NCI-H748 treated with DMSO at 0.1 percent for 48 hours (cell line): ENCODE measurements at regions not wholly inside any gene's neighbourhood (a gene's known extent, or its start where the extent isn't known, plus 50 kb on each side); places are given as distances from the start of the nearest gene placed in this dataset.

Source experiments
- DNase-seq: peaks from one replicate; lab custom pipeline; 2025; lab: John Stamatoyannopoulos, UW

DNA sequence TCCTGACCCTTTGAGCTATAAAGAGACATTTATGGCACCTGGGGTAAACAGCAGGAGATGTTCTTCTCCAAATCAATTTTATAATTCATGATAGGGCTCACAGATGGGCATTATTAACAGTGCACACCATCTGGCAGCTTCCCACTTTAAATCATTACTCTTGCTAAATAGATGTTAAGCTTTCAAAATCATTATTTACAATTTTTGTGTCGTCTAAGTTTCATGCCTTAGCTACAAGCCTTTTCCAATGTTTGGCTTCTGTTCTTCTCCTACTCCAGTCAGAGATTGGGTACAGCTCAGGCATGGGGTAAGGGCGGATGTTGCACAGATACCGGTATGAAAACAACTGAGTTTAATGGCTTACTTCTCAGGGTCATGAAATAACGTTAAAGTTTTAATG lies 120.9 kb upstream of the PFN2 start:
- no peak for DNase-seq

DNA sequence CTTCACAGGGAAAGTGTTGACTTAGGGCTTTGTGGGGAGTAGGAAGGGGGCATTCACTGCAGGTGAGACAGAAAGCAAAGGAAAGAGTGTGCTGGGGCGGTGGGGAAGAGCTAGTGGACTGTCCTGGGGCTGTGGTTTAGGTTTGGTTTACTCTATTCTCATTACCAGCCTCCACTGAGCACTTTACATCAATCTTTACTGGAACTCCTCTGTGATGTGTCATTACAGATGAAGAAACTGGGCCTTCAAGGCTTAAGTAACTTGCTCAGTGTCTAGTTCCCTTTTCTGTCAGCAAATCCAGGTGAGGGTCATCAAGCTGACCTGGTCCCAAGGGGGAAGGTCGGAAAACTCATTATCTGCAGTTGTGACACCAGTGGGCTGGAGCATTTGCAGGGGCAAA lies 120.2 kb upstream of the PFN2 start:
- no peak for DNase-seq

DNA sequence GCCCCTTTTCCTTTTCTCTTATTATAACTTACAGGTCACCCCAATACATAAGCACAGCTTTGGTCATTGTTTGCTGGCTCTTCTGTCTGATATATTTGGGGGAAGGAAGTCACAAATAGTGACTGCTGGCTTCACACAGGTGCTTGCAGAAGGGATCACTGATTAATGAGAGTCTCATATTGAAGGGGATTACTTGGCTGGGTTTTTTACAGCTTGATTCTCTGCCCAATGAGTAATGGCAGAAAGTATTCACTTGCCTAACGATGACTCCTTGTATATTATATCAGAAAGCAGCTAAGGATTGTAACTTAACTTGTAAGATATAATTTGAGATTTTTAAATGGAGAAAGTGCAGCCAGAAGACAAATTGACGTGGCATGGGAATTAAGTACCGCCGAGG lies 119.3 kb upstream of the PFN2 start:
- DNase-seq = no peak

DNA sequence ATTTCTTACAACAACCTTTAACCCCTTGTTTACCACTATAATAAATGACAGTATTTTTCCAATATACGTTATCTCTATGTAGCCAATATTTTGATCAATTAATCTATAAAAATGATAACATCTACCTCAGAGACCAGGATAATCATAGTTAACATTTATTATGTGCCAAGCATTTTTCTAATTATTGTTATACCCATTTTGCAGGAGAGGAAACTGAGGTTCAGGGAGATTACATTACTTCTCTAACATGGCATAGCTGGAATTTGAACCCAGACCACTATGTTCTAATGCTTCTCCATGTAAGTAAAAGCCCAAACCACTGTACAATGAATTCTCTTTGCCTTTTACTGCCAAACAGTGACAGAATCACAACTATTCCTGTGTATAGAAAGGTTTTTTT lies 113.4 kb upstream of the PFN2 start:
- no peak for DNase-seq

DNA sequence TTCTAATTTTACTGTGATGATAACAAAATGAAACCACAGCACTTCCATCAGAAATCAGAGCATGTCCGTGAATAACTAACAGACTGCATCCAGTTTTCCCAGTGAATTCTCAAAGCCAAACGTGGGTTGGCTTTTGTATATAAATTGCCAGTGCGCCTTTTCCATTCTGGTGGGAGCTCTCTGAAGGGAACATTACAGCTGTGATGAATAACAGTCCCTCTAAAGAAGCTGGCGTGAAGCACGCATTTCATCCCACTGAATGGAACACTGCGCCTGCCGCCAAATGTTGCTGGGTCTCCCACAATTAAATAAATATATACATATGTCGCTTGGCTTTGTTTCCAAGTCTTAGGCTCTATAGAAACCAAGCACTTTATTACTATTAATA lies 113.0 kb upstream of the PFN2 start:
- DNase-seq = no peak

DNA sequence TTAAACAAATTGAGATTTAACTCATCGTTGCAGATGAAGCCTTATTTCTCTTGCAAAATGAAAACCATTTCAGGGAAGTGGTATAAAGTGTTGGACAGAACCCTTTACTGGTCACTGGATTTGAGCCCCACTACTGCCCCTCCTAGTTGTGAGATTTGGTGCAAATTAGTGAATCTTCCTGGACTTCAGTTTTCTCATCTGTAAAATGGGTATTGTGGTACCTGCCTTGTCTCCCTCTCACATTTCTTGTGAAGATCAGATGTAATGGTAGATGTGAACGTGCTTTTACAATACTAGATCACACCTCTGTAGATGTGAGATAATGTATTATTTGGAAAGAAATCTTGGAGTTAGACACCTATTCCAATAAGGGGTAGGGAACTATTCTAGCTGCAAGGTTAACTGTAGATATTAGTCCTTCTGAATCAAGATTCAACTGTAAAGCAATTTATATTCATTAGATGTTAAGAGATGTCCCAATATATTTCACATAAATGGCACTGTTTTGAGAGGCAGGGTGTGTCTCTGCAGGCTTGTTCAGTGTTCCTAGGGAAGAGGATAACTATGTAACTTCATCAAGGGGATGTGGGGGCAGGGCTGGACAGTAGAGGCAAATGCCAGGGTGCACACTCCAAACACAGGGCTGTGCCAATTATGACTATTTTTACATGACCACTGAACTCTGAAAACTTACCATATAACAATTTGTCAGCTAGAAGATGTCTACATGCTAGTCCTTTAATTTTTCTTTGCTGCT lies 112.4 kb upstream of the PFN2 start:
- DNase-seq = no peak

DNA sequence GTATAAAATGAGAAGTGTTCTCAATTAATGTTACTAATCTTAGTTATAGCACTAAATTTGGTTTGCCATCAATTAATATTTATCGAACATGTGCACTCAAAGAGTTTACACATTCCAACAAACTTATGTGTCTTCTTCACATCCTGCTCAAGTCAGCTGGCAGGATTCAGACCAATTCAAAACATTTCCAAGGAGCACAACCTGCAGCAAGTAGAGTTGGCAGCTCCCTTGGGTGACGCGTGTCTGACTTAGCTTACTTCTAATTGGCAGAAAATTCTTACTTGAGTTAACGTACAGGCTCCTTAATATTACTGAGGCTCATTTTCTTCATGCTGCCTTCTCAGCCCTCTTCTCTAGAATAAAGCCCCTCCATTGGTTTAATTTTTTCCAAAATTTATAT lies 110.4 kb upstream of the PFN2 start:
- no peak for DNase-seq

DNA sequence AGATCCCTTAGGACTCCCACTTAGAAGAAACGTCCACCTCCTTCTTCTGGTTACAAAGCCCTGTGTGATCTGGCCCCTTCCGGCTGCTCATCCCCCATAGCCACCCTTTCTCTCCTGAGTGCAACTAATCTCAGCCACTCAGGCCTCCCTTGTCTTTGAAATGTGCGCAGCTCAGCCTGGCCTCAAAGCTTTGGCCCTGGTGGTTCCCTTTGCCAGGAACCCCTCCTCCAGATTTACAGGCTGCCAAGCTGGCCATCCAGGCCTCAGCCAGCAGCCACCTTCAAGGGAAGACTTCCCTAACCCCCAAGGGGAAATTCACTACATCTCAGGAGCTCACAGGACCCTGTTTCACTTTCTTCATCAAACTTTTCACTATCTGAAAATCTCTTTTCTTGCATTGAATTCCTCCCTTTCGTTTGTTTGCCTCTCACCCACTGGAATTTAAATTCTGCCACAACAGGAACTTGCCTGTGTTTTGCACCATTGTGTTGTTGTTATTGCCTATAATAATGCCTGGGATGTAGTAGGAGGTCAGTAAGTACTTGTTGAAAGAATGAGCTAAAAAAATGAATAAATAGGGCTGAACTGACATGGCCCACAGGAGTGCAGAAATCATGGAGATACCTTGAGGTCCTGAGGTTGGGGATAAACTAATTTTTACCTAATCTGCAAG lies 109.5 kb upstream of the PFN2 start:
- DNase-seq = no peak

DNA sequence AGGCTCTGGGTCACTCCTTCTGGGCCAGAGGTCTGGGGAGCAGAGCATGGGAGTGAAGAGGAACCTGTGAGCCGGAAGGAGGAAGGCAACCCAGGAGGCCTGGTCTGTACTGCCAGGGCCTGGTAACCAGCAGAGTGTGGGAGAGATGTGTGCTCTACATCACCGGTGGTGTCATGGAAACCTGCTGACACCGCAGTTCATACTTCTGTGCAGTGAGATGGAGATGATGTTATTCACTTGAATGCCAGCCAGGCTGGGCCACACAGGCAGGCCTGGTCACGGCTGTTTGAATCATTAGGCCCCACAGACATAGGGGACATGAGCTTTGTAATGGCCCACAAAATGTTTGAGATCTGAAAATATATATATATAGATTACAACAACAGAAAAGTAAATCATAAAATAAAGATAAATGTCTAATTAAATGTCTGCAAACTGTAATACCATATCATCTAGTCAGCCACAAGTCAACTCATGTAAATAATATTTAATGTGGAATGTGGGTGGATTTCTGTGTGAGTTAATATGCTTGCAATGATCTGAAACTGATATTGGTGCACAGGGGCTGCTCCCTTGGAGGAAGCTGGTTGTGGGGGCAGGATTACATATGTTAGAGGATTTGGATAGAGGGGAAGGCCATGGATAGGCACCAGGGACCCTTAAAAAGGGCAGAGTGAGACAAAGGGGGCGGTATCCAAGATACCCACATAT lies 108.5 kb upstream of the PFN2 start:
- DNase-seq = no peak

DNA sequence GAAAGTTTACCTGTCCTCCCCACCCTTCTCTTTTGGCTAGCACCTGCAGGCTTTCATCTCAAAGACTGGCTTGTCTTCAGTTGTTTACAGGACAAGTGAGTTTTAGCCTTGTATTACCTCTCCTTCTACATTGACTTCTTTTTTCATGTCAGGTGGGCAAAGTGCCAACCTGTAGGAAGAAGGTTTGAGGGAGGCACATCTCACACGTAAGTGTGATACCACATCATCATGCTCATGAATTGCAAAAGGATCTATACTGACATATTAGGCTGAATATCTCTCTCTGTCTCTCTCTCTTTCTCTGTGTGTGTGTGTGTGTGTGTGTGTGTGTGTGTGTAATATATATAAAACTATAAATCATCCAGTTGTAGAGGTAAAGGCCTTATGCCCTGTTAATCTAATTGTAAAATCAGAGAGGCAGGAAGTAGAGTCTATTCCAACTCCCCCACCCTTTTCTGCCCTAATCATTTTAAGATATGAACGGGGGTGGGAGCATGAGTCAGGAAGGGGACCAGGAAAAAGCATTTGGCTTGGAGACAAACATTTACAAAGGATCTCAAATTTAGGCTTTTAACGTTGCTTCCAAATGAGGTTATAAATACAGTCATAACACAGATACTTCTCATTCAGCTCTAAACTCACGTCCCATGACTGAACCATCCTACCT lies 107.0 kb upstream of the PFN2 start:
- DNase-seq = no peak

DNA sequence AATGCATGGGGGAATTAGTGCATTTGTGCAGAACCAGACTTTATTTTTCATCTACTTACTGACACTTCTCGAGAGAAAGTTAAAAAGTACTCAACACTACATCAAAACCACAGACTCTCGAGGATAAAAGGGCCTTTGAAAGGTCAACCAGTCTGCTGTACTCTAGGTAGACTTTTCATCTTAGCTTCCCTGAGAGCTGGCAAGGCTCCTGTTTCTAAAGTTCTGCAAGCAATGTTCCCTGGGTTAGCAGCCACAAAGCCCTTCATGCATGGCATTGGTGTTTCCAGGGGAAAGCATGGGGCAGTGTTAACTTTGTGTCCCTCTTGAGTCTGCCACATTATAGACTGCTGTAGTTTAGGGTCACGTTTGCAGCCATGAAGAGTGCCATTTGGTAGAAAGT lies 106.4 kb upstream of the PFN2 start:
- no peak for DNase-seq

DNA sequence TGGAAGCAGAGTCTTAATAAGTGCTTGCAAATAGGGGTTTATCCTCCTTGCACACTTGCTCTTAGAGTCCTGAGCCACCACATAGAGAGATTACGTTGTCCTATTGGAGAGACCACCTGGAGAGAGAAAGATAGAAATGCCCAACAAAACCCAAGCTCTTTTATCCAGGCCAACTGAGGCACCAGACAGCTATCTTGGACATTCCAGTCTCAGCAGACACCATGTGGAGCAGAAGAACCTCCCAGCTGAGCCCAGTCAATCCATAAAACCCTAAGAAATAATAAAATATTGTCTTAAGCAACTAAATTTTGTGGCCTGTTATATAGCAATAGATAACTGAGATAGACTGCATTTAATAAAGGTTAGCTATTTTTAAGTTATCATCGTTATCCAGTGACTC lies 105.7 kb upstream of the PFN2 start:
- no peak for DNase-seq

DNA sequence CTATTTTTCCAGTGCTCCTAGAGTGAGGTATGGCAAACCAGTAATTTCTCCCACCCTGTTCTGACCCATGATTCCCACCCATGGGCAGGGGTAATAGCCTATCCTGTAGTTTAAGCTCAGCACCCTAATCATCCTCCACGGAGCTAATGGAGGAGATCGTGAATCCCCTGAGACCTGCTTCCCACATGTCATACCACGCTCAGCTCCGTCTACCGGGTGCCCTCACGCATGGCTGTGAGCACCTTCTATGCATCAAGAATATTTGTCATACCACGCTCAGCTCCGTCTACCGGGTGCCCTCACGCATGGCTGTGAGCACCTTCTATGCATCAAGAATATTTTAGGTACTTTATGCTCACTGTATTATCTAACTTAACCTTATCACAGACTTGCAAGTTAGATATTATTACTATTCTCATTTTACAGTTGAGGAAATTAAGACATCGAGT lies 104.7 kb upstream of the PFN2 start:
- DNase-seq = no peak

DNA sequence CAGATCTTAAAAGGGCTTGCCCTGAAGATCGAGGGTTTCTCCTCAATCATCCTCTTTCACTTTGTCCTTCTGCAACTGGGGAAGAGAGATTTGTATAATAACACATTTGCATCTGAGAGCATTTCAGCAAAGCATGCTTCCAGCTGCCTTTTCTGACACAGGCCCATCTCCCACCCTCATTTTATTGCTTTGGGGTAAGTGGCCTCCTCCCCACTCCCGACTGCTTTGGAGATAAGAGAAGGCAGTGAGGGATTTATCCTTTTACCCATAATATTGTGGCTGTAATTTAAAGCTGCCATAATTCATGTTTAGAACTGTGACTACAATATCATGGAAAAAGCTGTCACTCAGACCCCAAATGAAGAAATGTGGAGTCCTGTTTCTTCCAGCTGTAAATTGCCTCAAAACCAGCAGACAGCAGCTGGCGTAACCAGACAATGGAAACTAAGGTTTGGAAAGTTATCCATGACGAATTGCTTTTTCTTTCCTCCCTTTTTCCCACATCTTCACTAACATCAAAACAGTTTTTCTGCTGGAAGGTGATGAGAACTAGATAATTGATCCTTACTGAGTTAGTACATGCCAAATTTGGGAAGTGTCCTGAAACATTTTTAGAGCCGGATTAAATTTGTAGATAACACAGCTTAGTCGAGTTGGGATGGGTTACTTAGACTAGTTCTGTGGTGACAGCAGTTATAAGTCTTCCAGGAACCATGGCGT lies 104.2 kb upstream of the PFN2 start:
- DNase-seq = no peak

DNA sequence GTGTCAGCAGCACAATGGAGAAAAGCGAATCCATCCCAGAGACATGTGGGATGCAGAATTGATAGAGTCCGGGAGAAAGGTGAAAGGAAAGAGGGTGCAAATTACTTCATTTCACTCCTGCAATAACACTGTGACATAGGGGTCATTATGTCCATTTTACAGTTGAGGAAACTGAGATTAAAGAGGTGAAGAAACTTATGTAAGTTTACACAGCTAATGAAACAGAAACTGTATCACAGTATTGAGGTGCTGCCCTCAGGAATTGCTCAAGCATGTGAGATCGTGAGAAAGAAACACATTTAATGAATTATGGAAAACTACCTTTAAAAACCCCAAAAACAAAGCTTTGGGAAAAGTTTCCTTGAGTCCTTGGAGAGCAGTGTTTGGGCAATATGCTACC lies 103.6 kb upstream of the PFN2 start:
- DNase-seq = no peak

DNA sequence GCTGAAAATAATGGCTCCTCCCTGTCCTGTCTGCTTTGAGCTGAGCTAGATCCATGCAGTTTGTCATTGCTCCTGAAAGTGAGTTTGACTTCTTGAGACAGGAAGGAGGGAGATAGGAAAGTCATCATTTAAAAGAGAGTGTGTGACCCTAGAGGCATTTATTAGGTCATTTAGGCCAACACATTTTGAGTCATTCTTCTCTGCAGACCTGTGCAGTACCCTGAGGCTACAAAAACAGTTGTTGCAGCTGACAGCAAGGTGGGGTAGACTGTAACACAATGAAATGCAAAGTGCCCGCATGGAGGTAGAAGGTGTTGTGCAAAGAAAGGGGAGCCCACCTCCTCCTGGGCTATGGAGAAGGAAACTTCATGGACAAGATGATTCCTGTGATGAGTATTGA lies 102.8 kb upstream of the PFN2 start:
- DNase-seq = no peak

DNA sequence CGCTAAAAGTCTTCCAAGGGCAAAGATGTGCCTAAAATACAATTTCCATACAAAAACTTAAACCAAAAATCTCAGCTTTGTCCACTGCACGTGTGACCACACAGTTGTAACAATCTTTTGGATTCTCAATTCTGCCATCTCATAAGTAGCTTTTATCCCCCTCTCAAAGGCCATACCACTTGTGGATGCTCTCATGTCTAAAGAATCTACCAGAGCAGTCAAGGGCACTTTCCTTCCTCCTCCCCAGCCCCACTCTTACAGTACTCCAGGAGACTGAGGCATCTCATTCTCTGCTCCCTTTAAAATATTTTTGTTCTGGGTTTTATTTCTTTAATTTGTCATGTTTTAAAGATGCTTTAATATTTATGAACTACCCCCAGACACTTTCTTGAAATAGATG lies 102.3 kb upstream of the PFN2 start:
- DNase-seq = no peak

DNA sequence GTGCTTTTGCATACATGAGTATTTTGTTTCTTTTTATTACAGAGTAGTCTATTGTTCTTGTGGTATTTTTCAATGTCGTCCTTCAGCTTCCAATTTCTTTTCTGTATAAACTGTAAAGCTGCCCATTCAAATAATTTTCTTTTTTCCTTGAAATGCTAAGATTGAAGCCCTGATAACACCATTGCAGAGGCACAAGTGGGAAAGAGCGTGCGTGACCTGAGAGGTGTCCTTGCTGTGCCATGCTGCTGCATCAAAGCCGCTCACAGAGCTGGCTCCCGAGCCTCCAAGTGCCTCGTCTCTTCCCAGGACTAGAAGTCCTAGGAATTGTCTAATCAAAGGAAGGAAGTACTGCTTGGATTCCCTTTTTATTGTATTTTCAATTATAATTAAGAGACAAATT lies 101.9 kb upstream of the PFN2 start:
- DNase-seq = no peak

DNA sequence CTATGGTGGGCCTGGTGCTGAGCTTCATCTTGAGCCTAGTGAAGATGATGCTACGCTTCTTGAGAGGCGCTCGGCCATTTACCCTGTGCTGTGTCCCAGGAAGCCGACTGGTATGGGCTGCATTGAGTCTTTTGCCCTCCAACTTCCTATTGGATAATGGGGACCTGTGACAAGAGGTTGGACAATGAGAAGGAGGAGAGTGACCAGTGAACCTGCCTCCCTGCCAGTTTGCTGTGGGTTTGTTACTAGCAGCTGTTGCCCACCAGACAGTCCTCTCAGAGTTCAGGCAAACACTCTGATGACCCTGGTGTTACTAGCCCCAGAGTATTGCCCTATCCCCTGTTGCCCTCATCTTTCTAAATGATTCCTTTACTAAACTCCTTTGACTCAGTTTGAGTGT lies 99.6 kb upstream of the PFN2 start:
- no peak for DNase-seq

DNA sequence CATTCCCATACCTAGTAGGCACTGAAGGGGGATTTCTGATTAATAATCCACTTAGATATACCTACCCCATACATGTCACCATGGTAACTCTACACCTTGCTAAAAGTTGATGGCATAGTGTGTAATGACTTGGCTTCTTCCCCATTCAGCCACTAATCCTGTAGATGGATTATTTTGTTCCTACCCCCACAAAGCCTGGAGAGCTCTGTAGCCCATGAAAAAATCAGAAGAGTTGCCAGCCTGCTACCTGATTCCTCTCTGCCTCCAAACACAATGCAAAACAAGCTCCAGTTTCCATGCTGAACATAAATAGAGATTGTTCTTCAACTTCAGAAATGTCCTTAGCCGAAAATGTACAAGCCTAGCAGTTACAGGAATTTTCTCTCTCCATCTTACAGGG lies 98.9 kb upstream of the PFN2 start:
- no peak for DNase-seq

DNA sequence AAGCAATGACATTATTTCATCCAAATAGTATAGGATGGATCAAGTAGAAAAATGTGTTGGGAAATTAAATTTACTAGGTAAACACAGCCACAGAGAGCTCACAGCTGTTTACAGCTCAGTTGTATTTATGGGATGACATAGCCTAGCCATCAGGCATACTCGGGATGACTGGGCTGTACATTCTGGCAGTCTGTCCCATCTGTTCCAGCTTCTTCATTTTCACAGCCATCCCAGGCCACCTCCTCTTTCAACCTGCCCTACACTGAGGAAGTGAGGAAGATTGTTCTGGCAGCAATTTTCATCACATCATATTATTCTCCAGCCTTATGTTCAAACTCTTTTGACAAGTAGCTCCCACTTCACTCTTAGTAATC lies 98.4 kb upstream of the PFN2 start:
- no peak for DNase-seq

DNA sequence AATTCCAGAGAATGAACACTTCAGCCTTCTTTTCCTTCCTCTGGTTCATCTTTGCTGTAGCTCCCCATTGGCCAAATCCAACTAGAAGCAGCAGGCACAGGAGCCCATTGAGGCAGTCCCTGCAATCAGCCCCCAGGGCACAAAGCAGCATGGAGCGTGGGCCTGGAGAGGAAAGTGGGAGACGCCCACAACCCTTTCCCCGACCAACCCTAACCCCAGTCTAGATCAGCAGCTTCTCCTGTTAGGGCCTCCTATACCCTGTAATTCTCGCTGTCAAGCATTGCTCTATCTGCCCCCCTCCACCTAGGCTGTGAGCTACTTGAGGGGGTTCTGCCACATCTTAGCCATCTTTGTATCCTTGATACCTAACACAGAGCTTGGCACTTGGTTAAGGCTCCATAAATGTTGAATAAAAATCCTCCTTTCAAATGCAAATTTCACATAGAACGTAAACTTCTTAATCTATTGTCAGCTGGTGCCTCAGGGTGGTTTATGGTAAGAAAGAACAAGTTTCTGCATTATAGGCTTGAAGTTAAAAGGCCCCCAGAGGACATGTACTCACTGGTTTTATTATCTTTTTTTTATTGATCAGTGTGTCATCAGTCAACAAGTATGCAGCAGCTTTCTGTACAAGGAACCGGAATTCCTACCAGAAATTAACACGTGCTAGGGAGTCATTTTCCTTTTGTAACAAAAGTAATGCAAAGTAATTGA lies 97.9 kb upstream of the PFN2 start:
- no peak for DNase-seq
